Heart right ventricle (tissue), 16 donors: ENCODE measurements at regions not wholly inside any gene's neighbourhood (a gene's known extent, or its start where the extent isn't known, plus 50 kb on each side); places are given as distances from the start of the nearest gene placed in this dataset.

ENCODE experiments used
- ATAC-seq, 8 donors: fragments of 200-7000 bp; cut with Tn5 transposase; one replicate each; pipeline ENCODE4 v1.9.1; 2020; ENCODE audit warnings: mild to moderate bottlenecking in 8 of 8, moderate library complexity in 8 of 8, moderate number of reproducible peaks in 1 of 8
- DNase-seq, 2 donors: peaks; one replicate each; pipeline ENCODE4 v3.0.0-alpha.2; 2020
- H3K27ac ChIP-seq, 10 donors: fragments of 200-600 bp; sonication (generic) in 2 of 10; one replicate each; pipeline versions ENCODE4 v1.5.0 to v1.8.0; 2020 to 2022; ENCODE audit warnings: mild to moderate bottlenecking in 3 of 10
- H3K27me3 ChIP-seq, 7 donors: fragments of 200-600 bp; one replicate each; pipeline ENCODE4 v1.8.0; 2021 to 2022; ENCODE audit warnings: mild to moderate bottlenecking in 2 of 7
- H3K36me3 ChIP-seq, 9 donors: fragments of 200-600 bp; sonication (generic) in 1 of 9; one replicate each; pipeline versions ENCODE4 v1.5.0 to v1.8.0; 2020 to 2022; ENCODE audit warnings: mild to moderate bottlenecking in 2 of 9
- H3K4me1 ChIP-seq, 9 donors: fragments of 200-600 bp; sonication (generic) in 1 of 9; one replicate each; pipeline versions ENCODE4 v1.5.0 to v1.8.0; 2020 to 2022; ENCODE audit warnings: mild to moderate bottlenecking in 4 of 9
- H3K4me3 ChIP-seq, 10 donors: fragments of 200-600 bp; sonication (generic) in 2 of 10; one replicate each; pipeline versions ENCODE4 v1.5.0 to v1.8.0; 2020 to 2022; ENCODE audit warnings: mild to moderate bottlenecking in 7 of 10, moderate library complexity in 2 of 10
- H3K9me3 ChIP-seq, 11 donors: fragments of 200-600 bp in 10 of 11; sonication (generic) in 2 of 11; one replicate each; pipeline versions ENCODE4 v1.5.0 to v1.8.0; 2013 to 2022; ENCODE audit warnings: mild to moderate bottlenecking in 2 of 11, control low read depth in 1 of 11, moderate library complexity in 1 of 11
- CTCF ChIP-seq, 9 donors: fragments of 200-600 bp; sonication (generic) in 2 of 9; IDR thresholded peaks; one replicate each; pipeline versions ENCODE4 v1.5.0 to v1.8.0; 2021 to 2022; ENCODE audit warnings: antibody characterized with exemption in 9 of 9, mild to moderate bottlenecking in 5 of 9, moderate library complexity in 1 of 9
- WGBS, 2 donors: extraction: QIAGEN DNeasy Blood & Tissue Kit; methylation state at CpG; one replicate each; pipeline ENCODE4 v1.1.7; 2013; ENCODE audit warnings: inconsistent platforms in 1 of 2; 5-methylcytosine and 5-hydroxymethylcytosine counted together
- intact Hi-C, 10 donors: fragments of 100-400 bp; cut with DNase I; formaldehyde crosslinking; loops; one replicate each; pipeline versions ENCODE4 v1.11.1 to v1.14.2; 2022
- donor health status: Arrhythmogenic right ventricular cardiomyopathy.
- donor health status: ischemic (EF 13 %, LVEDD 7.1; RV severe dilation, severe dysfunction).
- donor health status: healthy with polysubstance abuse.
- donor health status: DM: no; HTN: yes; CAD: no.
- donor health status: DM: no; HTN: no; CAD: no.
- donor health status: ischemic (EF 25% LVEDD 6.9; RV normal size, moderate dysfunction).
- donor health status: ischemic (EF 25% LVEDD 5.7; RV mildly dilated, moderate dysfunction).
- donor health status: healthy.
- donor health status: DM: yes; HTN: yes; CAD: no.
- donor health status: Ischemic cardiomyopathy.
- donor health status: ischemic (EF 35%, LVEDD 5.7; RV mildly dilated, moderate dysfunction).
- donor health status: nonischemic (EF 11% LVEDD 7.7; RV severe dilation, severe dysfunction).
- donor health status: DM: yes; HTN: yes; CAD: no.
- donor health status: PGD.
- donor health status: ischemic (EF 29% LVEDD 5.4; RV normal size, mild dysfunction).
- donor health status: nonischemic (EF 23%, LVEDD 6.1; RV moderate dilation, normal function).

GRCh38 chr10:83945982-83946718 lies 193.2 kb upstream of the GHITM start:
- no peak overlapping the region for H3K27ac ChIP-seq
- H3K9me3 ChIP-seq: no peaks in the 10 kb centered on the region
- no peaks in the 10 kb centered on the region for H3K36me3 ChIP-seq
- TF ChIP-seq CTCF (IDR thresholded peaks at IDR 0.05): no peak
- ATAC-seq (no peak), DNase-seq (no peak)
- WGBS, 2 donors: 74 to 77% methylated on average over 17 of the region's 17 CpGs
- intact Hi-C loops: no loop called here
- H3K27me3 ChIP-seq: peaks cover 0 to 6% (median 0%) of the 10 kb centered on the region in 7 donors
- no peak overlapping the region for H3K4me3 ChIP-seq
- H3K4me1 ChIP-seq: no peaks in the 10 kb centered on the region

GRCh38 chr10:83952314-83952713 lies 187.0 kb upstream of the GHITM start:
- ATAC-seq (no peak), DNase-seq (no peak)
- no peak overlapping the region for H3K4me3 ChIP-seq
- H3K9me3 ChIP-seq: peaks cover 0 to 2% (median 0%) of the 10 kb centered on the region in 11 donors
- H3K27ac ChIP-seq: no peak overlapping the region
- no peaks in the 10 kb centered on the region for H3K36me3 ChIP-seq
- TF ChIP-seq CTCF (IDR thresholded peaks at IDR 0.05): no peak
- H3K4me1 ChIP-seq: no peaks in the 10 kb centered on the region
- WGBS, 2 donors: 80 to 90% methylated on average over 1 of the region's 1 CpG
- H3K27me3 ChIP-seq: peaks cover 0 to 21% (median 0%) of the 10 kb centered on the region in 7 donors
- intact Hi-C loops: no loop called here

GRCh38 chr10:83953589-83953988 lies 185.7 kb upstream of the GHITM start:
- Histone ChIP-seq H3K4me1 (no peaks in the 10 kb centered on the region), H3K9me3 (peaks cover 0 to 2% (median 0%) of the 10 kb centered on the region in 11 donors), H3K4me3 (no peak overlapping the region), H3K36me3 (no peaks in the 10 kb centered on the region), H3K27me3 (peaks cover 0 to 21% (median 0%) of the 10 kb centered on the region in 7 donors), H3K27ac (no peak overlapping the region)
- intact Hi-C loops: no loop called here
- TF ChIP-seq CTCF (IDR thresholded peaks at IDR 0.05): no peak
- DNase-seq: no peak
- 54 to 70% methylated on average over 2 of the region's 2 CpGs for WGBS, 2 donors
- ATAC-seq: no peak

GRCh38 chr10:83954193-83954799 lies 185.0 kb upstream of the GHITM start:
- 48 to 69% methylated on average over 4 of the region's 4 CpGs for WGBS, 2 donors
- H3K36me3 ChIP-seq: no peaks in the 10 kb centered on the region
- no peak for DNase-seq
- H3K9me3 ChIP-seq: peaks cover 0 to 2% (median 0%) of the 10 kb centered on the region in 11 donors
- no peak for ATAC-seq
- intact Hi-C loops: no loop called here
- H3K4me3 ChIP-seq: no peak overlapping the region
- H3K27ac ChIP-seq: no peak overlapping the region
- H3K27me3 ChIP-seq: peaks cover 0 to 21% (median 0%) of the 10 kb centered on the region in 7 donors
- no peaks in the 10 kb centered on the region for H3K4me1 ChIP-seq
- no peak for TF ChIP-seq CTCF (IDR thresholded peaks at IDR 0.05)
